ENCODE measurements at regions not wholly inside any gene's neighbourhood (a gene's known extent, or its start where the extent isn't known, plus 50 kb on each side); places are given as distances from the start of the nearest gene placed in this dataset.

- no peak for TF ChIP-seq CTCF (IDR thresholded peaks at IDR 0.05; ENCODE audit: insufficient read depth, low read length, severe bottlenecking)
- H3K27me3 ChIP-seq (ENCODE audit: control insufficient read depth, insufficient read depth, low read length), result no peaks in the 10 kb centered on the region
- H3K36me3 ChIP-seq (ENCODE audit: control insufficient read depth, insufficient read depth, low read length), result no peaks in the 10 kb centered on the region
- H3K4me3 ChIP-seq (ENCODE audit: low read depth, low read length), result no peak overlapping the region
- DNase-seq (ENCODE audit: low read depth) (no peak), FAIRE-seq (no peak)
Observed at GRCh38 chr4:12588582-12588981, 895.6 kb downstream of the RAB28 start.

GRCh38 chr4:12586242-12587006 is 897.7 kb downstream of the RAB28 start:
- TF ChIP-seq CTCF (IDR thresholded peaks at IDR 0.05; ENCODE audit: insufficient read depth, low read length, severe bottlenecking), result no peak
- DNase-seq (ENCODE audit: low read depth), result no peak
- Histone ChIP-seq H3K36me3 (ENCODE audit: control insufficient read depth, insufficient read depth, low read length) (no peaks in the 10 kb centered on the region), H3K27me3 (ENCODE audit: control insufficient read depth, insufficient read depth, low read length) (no peaks in the 10 kb centered on the region), H3K4me3 (ENCODE audit: low read depth, low read length) (no peak overlapping the region)
- no peak for FAIRE-seq

GRCh38 chr4:12584116-12584875 is 899.8 kb downstream of the RAB28 start:
- no peaks in the 10 kb centered on the region for H3K36me3 ChIP-seq (ENCODE audit: control insufficient read depth, insufficient read depth, low read length)
- FAIRE-seq (no peak), DNase-seq (ENCODE audit: low read depth) (no peak)
- no peak for TF ChIP-seq CTCF (IDR thresholded peaks at IDR 0.05; ENCODE audit: insufficient read depth, low read length, severe bottlenecking)
- H3K27me3 ChIP-seq (ENCODE audit: control insufficient read depth, insufficient read depth, low read length), result no peaks in the 10 kb centered on the region
- no peak overlapping the region for H3K4me3 ChIP-seq (ENCODE audit: low read depth, low read length)

- Histone ChIP-seq H3K4me3 (ENCODE audit: low read depth, low read length) (no peak overlapping the region), H3K27me3 (ENCODE audit: control insufficient read depth, insufficient read depth, low read length) (no peaks in the 10 kb centered on the region), H3K36me3 (ENCODE audit: control insufficient read depth, insufficient read depth, low read length) (no peaks in the 10 kb centered on the region)
- DNase-seq (ENCODE audit: low read depth) (no peak), FAIRE-seq (no peak)
- no peak for TF ChIP-seq CTCF (IDR thresholded peaks at IDR 0.05; ENCODE audit: insufficient read depth, low read length, severe bottlenecking)
Observed at GRCh38 chr4:12583275-12583674, 900.9 kb downstream of the RAB28 start.

GRCh38 chr4:12580787-12581186 is 903.4 kb downstream of the RAB28 start:
- no peak overlapping the region for H3K4me3 ChIP-seq (ENCODE audit: low read depth, low read length)
- no peak for TF ChIP-seq CTCF (IDR thresholded peaks at IDR 0.05; ENCODE audit: insufficient read depth, low read length, severe bottlenecking)
- DNase-seq (ENCODE audit: low read depth), result no peak
- H3K36me3 ChIP-seq (ENCODE audit: control insufficient read depth, insufficient read depth, low read length), result no peaks in the 10 kb centered on the region
- no peak for FAIRE-seq
- H3K27me3 ChIP-seq (ENCODE audit: control insufficient read depth, insufficient read depth, low read length), result no peaks in the 10 kb centered on the region

All from bronchial epithelial cell (primary cell).